Uterus (tissue), 3 donors: ENCODE measurements at regions not wholly inside any gene's neighbourhood (a gene's known extent, or its start where the extent isn't known, plus 50 kb on each side); places are given as distances from the start of the nearest gene placed in this dataset.

Experiments
- DNase-seq, 2 donors: peaks; one replicate each; pipeline ENCODE4 v3.0.0-alpha.2; 2019 to 2020
- H3K27ac ChIP-seq, 2 donors: fragments of 200-600 bp; sonication (generic); 1 replicate in 1 of 2; 2 replicates in 1 of 2; pipeline ENCODE4 v1.5.1; 2016 to 2018
- H3K27me3 ChIP-seq, 2 donors: fragments of 200-600 bp; sonication (generic); one replicate each; pipeline ENCODE4 v1.5.1; 2018 to 2019; ENCODE audit warnings: control low read depth in 1 of 2
- H3K36me3 ChIP-seq, 2 donors: fragments of 200-600 bp; sonication (generic); one replicate each; pipeline ENCODE4 v1.5.1; 2019; ENCODE audit warnings: control low read depth in 1 of 2
- H3K4me1 ChIP-seq, 2 donors: fragments of 200-600 bp; sonication (generic); one replicate each; pipeline ENCODE4 v1.5.1; 2018 to 2019; ENCODE audit warnings: control low read depth in 1 of 2
- H3K4me3 ChIP-seq, 2 donors: fragments of 200-600 bp; sonication (generic); 1 replicate in 1 of 2; 2 replicates in 1 of 2; pipeline ENCODE4 v1.5.1; 2018 to 2019; ENCODE audit warnings: mild to moderate bottlenecking in 1 of 2
- H3K9me3 ChIP-seq, 2 donors: fragments of 200-600 bp; sonication (generic); one replicate each; pipeline ENCODE4 v1.5.1; 2019; ENCODE audit warnings: control low read depth in 1 of 2
- POLR2A ChIP-seq, 2 donors: fragments of 450-650 bp; IDR thresholded peaks; one replicate each; pipeline ENCODE4 v1.6.1; 2016; ENCODE audit warnings: antibody characterized with exemption in 2 of 2, mild to moderate bottlenecking in 1 of 2, moderate library complexity in 1 of 2
- intact Hi-C: fragments of 100-400 bp; cut with DNase I; formaldehyde crosslinking; loops from one replicate; pipeline ENCODE4 v1.15.1; 2023; ENCODE audit warnings: low total_unique reads
- TF ChIP-seq, protein P1 (sequence below), 4 experiments: fragments of 200-600 bp in 2 of 4; fragments of 450-650 bp in 2 of 4; sonication (generic) in 2 of 4; IDR thresholded peaks; one replicate each; pipeline ENCODE4 v1.5.1; 2016 to 2019; ENCODE audit warnings: antibody characterized with exemption in 4 of 4, mild to moderate bottlenecking in 2 of 4, moderate library complexity in 1 of 4
- donor health status: DM: yes; HTN: yes; CAD: no.

- Histone ChIP-seq H3K4me3 (no peak overlapping the region), H3K4me1 (no peaks in the 10 kb centered on the region), H3K36me3 (no peaks in the 10 kb centered on the region), H3K9me3 (no peaks in the 10 kb centered on the region), H3K27ac (no peak overlapping the region), H3K27me3 (no peaks in the 10 kb centered on the region)
- intact Hi-C loops = no loop called here
- DNase-seq = peak; percentile 6 to 7
- TF ChIP-seq POLR2A (IDR thresholded peaks at IDR 0.05) = no peak
Measured at GRCh38 chr14:101025696-101026095, 122.2 kb upstream of the RTL1 start.

GRCh38 chr14:101026341-101026740, 122.8 kb upstream of the RTL1 start:
- no peaks in the 10 kb centered on the region for H3K36me3 ChIP-seq
- H3K27me3 ChIP-seq = no peaks in the 10 kb centered on the region
- TF ChIP-seq, protein P1, sequence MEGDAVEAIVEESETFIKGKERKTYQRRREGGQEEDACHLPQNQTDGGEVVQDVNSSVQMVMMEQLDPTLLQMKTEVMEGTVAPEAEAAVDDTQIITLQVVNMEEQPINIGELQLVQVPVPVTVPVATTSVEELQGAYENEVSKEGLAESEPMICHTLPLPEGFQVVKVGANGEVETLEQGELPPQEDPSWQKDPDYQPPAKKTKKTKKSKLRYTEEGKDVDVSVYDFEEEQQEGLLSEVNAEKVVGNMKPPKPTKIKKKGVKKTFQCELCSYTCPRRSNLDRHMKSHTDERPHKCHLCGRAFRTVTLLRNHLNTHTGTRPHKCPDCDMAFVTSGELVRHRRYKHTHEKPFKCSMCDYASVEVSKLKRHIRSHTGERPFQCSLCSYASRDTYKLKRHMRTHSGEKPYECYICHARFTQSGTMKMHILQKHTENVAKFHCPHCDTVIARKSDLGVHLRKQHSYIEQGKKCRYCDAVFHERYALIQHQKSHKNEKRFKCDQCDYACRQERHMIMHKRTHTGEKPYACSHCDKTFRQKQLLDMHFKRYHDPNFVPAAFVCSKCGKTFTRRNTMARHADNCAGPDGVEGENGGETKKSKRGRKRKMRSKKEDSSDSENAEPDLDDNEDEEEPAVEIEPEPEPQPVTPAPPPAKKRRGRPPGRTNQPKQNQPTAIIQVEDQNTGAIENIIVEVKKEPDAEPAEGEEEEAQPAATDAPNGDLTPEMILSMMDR (IDR thresholded peaks at IDR 0.05) = no peak
- no peak for TF ChIP-seq POLR2A (IDR thresholded peaks at IDR 0.05)
- intact Hi-C loops = no loop called here
- no peak overlapping the region for H3K27ac ChIP-seq
- H3K4me3 ChIP-seq = no peak overlapping the region
- no peak for DNase-seq
- no peaks in the 10 kb centered on the region for H3K9me3 ChIP-seq
- no peaks in the 10 kb centered on the region for H3K4me1 ChIP-seq

DNA sequence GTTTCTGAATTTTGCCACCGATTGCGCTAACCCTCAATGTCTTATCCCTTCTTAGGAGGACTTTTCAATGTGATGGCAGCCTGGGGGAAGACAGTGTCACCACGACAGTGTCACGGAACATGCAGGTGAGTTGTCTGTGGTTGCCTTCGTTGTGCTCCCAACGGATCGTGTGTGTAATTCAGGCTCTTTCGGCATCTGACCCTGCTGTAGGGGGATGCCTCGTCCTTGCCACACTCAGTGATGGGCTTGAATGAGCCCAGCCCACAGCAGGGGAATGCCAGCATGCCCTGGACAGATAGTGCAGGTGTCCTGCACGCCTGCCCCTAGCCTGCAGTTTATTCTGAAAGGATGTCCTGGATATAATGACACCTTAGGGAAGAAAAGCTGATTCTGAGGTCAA, 123.8 kb upstream of the RTL1 start:
- Histone ChIP-seq H3K9me3 (no peaks in the 10 kb centered on the region), H3K4me3 (no peak overlapping the region), H3K4me1 (no peaks in the 10 kb centered on the region), H3K27me3 (no peaks in the 10 kb centered on the region), H3K36me3 (no peaks in the 10 kb centered on the region), H3K27ac (no peak overlapping the region)
- intact Hi-C loops = no loop called here
- DNase-seq = no peak
- no peak for TF ChIP-seq POLR2A (IDR thresholded peaks at IDR 0.05)
- TF ChIP-seq, protein P1 (IDR thresholded peaks at IDR 0.05) = no peak

GRCh38 chr14:101027966-101028365, 124.4 kb upstream of the RTL1 start:
- no peak overlapping the region for H3K27ac ChIP-seq
- H3K4me3 ChIP-seq = no peak overlapping the region
- no peaks in the 10 kb centered on the region for H3K4me1 ChIP-seq
- no peak for TF ChIP-seq POLR2A (IDR thresholded peaks at IDR 0.05)
- TF ChIP-seq, protein P1 (IDR thresholded peaks at IDR 0.05) = no peak
- intact Hi-C loops = no loop called here
- no peaks in the 10 kb centered on the region for H3K9me3 ChIP-seq
- no peaks in the 10 kb centered on the region for H3K27me3 ChIP-seq
- H3K36me3 ChIP-seq = no peaks in the 10 kb centered on the region
- DNase-seq = no peak

DNA sequence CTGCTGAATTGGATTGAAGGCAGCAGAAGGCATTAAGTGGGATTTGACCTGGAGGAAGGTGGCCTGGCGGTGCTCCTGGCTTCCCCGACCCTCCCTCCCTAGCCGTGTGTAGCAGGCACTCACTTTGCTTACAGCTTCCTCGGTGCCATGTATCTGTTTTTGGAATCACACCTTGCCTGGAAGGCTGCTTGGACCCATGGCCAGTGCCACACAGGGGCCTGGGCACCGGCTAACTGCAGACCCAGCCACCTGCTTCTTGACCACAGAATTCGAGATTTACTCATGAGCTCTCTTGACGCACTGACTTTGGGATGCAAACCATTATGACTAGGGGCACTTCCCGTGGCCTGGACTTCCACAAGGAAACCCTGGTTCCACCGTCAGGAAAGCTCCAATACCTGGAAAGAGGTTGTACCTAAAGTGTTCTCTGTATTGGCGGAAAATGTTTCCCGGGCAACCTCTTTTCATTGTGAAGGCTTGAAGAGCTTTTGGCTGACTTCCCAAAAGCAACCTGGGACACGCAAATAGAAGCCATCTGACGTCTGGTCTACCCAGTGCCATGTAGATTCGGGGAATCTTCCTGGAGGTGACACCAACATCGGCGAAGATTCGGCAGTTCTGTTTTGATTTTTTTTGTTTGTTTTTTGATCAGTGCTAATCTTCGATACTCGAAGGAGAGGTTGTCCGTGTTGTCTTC, 125.6 kb upstream of the RTL1 start:
- no peak for TF ChIP-seq POLR2A (IDR thresholded peaks at IDR 0.05)
- TF ChIP-seq, protein P1 (IDR thresholded peaks at IDR 0.05) = no peak
- no peaks in the 10 kb centered on the region for H3K4me1 ChIP-seq
- no peaks in the 10 kb centered on the region for H3K27me3 ChIP-seq
- DNase-seq = no peak
- intact Hi-C loops = no loop called here
- no peak overlapping the region for H3K27ac ChIP-seq
- H3K9me3 ChIP-seq = no peaks in the 10 kb centered on the region
- H3K4me3 ChIP-seq = no peak overlapping the region
- no peaks in the 10 kb centered on the region for H3K36me3 ChIP-seq
